Osteoblast (primary cell): ENCODE measurements at regions not wholly inside any gene's neighbourhood (a gene's known extent, or its start where the extent isn't known, plus 50 kb on each side); places are given as distances from the start of the nearest gene placed in this dataset.
"Not testable (repeated sequence)": the region's sequence is repeated elsewhere in the genome, so short reads cannot be mapped to it uniquely, and the experiment has no call there.

Source experiments
- DNase-seq: peaks from one replicate; pipeline ENCODE4 v3.0.0; 2011; ENCODE audit warnings: low spot score, mixed read lengths; ENCODE audit not compliant: insufficient read length; ENCODE audit errors: missing footprints
- H2AFZ ChIP-seq: 2 replicates; pipeline ENCODE4 v1.6.0; 2011; ENCODE audit warnings: mild to moderate bottlenecking, low read length
- H3K27ac ChIP-seq: 2 replicates; pipeline ENCODE4 v1.5.1; 2011; ENCODE audit warnings: mild to moderate bottlenecking, low read depth, low read length, moderate library complexity
- H3K27me3 ChIP-seq: 2 replicates; pipeline ENCODE4 v1.6.0; 2012; ENCODE audit warnings: mild to moderate bottlenecking, control low read depth, inconsistent platforms, low read length, moderate library complexity; ENCODE audit not compliant: insufficient read depth
- H3K36me3 ChIP-seq: 2 replicates; pipeline ENCODE4 v1.5.1; 2011; ENCODE audit warnings: mild to moderate bottlenecking, low read length, control low read depth, moderate library complexity; ENCODE audit not compliant: insufficient read depth
- H3K4me1 ChIP-seq: 2 replicates; pipeline ENCODE4 v1.5.1; 2011; ENCODE audit warnings: mild to moderate bottlenecking, low read length, control low read depth, moderate library complexity; ENCODE audit not compliant: insufficient read depth
- H3K4me2 ChIP-seq: 2 replicates; pipeline ENCODE4 v1.6.0; 2011; ENCODE audit warnings: mild to moderate bottlenecking, low read length; ENCODE audit not compliant: insufficient read depth
- H3K4me3 ChIP-seq: fragments of 200-600 bp; sonication (generic); 3 replicates; pipeline ENCODE4 v1.5.1; 2012; ENCODE audit warnings: mild to moderate bottlenecking, low read length, inconsistent platforms; ENCODE audit not compliant: insufficient read depth
- H3K79me2 ChIP-seq: 2 replicates; pipeline ENCODE4 v1.6.0; 2012; ENCODE audit warnings: mild to moderate bottlenecking, low read length, control low read depth, inconsistent platforms; ENCODE audit not compliant: insufficient read depth
- H3K9me3 ChIP-seq: 2 replicates; pipeline ENCODE4 v1.5.1; 2011; ENCODE audit warnings: low read depth, low read length, control low read depth
- H4K20me1 ChIP-seq: 2 replicates; pipeline ENCODE4 v1.6.0; 2012; ENCODE audit warnings: mild to moderate bottlenecking, low read length, control low read depth; ENCODE audit not compliant: insufficient read depth
- CTCF ChIP-seq: IDR thresholded peaks from 2 replicates; pipeline ENCODE4 v1.5.1; 2011; ENCODE audit warnings: mild to moderate bottlenecking, low read depth, low read length, moderate library complexity; ENCODE audit errors: extremely low read depth

- DNase-seq, result no peak
- Histone ChIP-seq H3K36me3 (no peaks in the 10 kb centered on the region), H3K79me2 (no peaks in the 10 kb centered on the region), H3K4me3 (no peak overlapping the region), H3K27me3 (no peaks in the 10 kb centered on the region), H3K4me1 (no peaks in the 10 kb centered on the region), H4K20me1 (no peaks in the 10 kb centered on the region), H3K4me2 (no peak overlapping the region), H3K27ac (no peak overlapping the region), H3K9me3 (no peaks in the 10 kb centered on the region), H2AFZ (no peak overlapping the region)
- TF ChIP-seq CTCF, result no peak
Measured at GRCh38 chr1:208731981-208732821, 488.0 kb upstream of the PLXNA2 start.

DNA sequence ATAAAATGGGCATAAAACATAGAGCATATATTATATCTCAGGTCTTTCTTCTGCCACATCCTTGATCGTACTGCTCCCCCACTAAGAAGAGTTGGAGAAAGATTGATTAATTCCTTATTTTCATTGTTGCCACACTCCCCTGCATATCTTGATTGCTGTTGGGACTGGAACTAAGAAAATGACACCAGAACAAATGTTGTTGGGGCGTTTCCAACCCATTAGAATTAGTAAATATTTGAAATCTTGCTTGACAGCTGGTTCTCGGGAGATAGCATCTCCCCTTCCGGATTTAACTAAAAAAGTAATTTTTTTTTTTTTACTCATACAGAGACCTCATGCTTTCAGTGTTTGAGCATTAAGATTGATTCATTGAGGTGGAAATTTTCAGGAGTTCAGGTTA is 493.0 kb upstream of the PLXNA2 start:
- no peak for TF ChIP-seq CTCF
- no peak overlapping the region for H3K27ac ChIP-seq

DNA sequence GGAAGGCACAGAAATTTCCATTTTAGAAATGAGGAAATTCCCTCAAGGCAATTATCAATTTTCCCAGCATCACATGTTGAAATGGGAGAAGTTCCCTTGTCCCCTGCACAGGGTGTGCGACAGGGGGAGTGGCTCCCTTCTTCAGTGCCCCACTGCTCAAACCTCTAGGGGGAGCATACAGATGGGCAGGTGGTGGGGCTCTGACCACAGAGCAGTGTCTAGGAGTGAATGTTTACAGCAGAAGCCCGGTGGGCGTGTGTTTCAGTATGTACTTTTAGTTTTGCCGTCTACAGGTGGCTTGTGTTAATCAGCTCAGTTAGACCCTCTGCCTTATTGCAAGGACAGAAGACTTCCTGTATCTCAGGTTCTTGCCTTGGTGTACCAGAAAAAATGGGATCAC is 493.7 kb upstream of the PLXNA2 start:
- no peak for TF ChIP-seq CTCF
- no peak for DNase-seq
- Histone ChIP-seq H2AFZ (no peak overlapping the region), H3K36me3 (no peaks in the 10 kb centered on the region), H3K27me3 (no peaks in the 10 kb centered on the region), H3K4me2 (no peak overlapping the region), H3K9me3 (no peaks in the 10 kb centered on the region), H3K4me3 (no peak overlapping the region), H3K4me1 (no peaks in the 10 kb centered on the region), H4K20me1 (no peaks in the 10 kb centered on the region), H3K27ac (no peak overlapping the region), H3K79me2 (no peaks in the 10 kb centered on the region)

More for the DNA sequence above, 493.0 kb upstream of the PLXNA2 start:
- Histone ChIP-seq H3K36me3 (no peaks in the 10 kb centered on the region), H3K27me3 (no peaks in the 10 kb centered on the region), H4K20me1 (no peaks in the 10 kb centered on the region), H3K4me2 (no peak overlapping the region), H3K4me3 (no peak overlapping the region), H3K9me3 (no peaks in the 10 kb centered on the region), H3K4me1 (no peaks in the 10 kb centered on the region), H3K79me2 (no peaks in the 10 kb centered on the region), H2AFZ (no peak overlapping the region)
- DNase-seq, result no peak

- not testable (repeated sequence) for H2AFZ ChIP-seq, H3K4me3 ChIP-seq, H3K79me2 ChIP-seq, H3K4me2 ChIP-seq, H3K27me3 ChIP-seq, DNase-seq, H3K36me3 ChIP-seq, H4K20me1 ChIP-seq, H3K27ac ChIP-seq, H3K9me3 ChIP-seq, H3K4me1 ChIP-seq
Measured at GRCh38 chr1:208739636-208740035, 495.5 kb upstream of the PLXNA2 start.
